Vagina (tissue), 2 donors: ENCODE measurements at regions not wholly inside any gene's neighbourhood (a gene's known extent, or its start where the extent isn't known, plus 50 kb on each side); places are given as distances from the start of the nearest gene placed in this dataset.

ENCODE experiments used
- POLR2AphosphoS5 ChIP-seq, 2 donors: sonication (generic); formaldehyde crosslinking; IDR thresholded peaks; one replicate each; pipeline ENCODE4 v1.9.0; 2017; ENCODE audit warnings: antibody characterized with exemption in 2 of 2, mild to moderate bottlenecking in 2 of 2, low read depth in 1 of 2; ENCODE audit not compliant: insufficient read depth in 1 of 2
- TF ChIP-seq, protein P1 (sequence below), 3 experiments: fragments of 450-650 bp in 2 of 3; fragments of 200-600 bp in 1 of 3; sonication (generic) in 1 of 3; IDR thresholded peaks; one replicate each; pipeline ENCODE4 v1.5.1; 2017 to 2019; ENCODE audit warnings: antibody characterized with exemption in 3 of 3, mild to moderate bottlenecking in 2 of 3, moderate library complexity in 2 of 3

DNA sequence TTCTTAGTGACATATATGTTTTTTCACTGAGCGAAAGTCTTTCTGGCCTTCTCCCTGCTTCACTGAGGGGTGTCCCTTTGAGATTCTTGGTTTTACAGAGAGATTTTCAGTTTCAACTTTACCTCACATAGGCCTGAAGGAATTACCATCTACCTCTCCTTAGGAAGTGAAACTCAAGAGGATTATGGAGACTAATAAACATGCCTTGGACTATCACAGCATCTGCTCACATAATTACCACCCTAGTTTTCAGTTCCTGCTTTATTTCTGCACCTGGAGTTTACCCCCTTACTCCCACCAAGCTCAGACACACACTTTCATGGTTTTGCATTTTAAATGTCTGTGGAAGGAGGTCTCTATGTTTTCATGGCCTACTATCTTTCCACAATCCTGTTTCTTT lies 118.3 kb upstream of the SCAF11 start:
- no peak for TF ChIP-seq POLR2AphosphoS5 (IDR thresholded peaks at IDR 0.05; ENCODE audit: insufficient read depth in 1 of 2, low read depth in 1 of 2)
- TF ChIP-seq, protein P1, sequence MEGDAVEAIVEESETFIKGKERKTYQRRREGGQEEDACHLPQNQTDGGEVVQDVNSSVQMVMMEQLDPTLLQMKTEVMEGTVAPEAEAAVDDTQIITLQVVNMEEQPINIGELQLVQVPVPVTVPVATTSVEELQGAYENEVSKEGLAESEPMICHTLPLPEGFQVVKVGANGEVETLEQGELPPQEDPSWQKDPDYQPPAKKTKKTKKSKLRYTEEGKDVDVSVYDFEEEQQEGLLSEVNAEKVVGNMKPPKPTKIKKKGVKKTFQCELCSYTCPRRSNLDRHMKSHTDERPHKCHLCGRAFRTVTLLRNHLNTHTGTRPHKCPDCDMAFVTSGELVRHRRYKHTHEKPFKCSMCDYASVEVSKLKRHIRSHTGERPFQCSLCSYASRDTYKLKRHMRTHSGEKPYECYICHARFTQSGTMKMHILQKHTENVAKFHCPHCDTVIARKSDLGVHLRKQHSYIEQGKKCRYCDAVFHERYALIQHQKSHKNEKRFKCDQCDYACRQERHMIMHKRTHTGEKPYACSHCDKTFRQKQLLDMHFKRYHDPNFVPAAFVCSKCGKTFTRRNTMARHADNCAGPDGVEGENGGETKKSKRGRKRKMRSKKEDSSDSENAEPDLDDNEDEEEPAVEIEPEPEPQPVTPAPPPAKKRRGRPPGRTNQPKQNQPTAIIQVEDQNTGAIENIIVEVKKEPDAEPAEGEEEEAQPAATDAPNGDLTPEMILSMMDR (IDR thresholded peaks at IDR 0.05) = no peak
